ENCODE measurements at regions not wholly inside any gene's neighbourhood (a gene's known extent, or its start where the extent isn't known, plus 50 kb on each side); places are given as distances from the start of the nearest gene placed in this dataset.

DNA sequence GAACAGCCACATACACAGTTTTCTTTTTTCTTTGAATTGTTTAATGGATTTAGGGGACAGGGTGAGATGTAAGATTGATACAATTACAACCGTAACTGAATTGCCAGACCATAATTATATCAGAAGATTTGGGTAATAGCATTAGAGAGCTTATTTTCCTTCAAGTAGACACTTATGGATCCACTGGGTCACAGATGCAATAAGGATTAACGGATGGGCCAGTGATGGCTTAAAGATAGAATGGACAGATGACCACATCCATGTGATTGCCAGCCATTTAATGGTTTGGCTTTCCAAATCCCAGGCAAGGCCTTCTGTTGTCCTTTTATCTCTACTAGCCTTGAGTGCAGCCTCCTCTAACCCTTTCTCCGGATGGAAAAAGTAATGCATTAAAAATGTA is 94.7 kb upstream of the NUDT12 start:
- 83 to 88% (median 85%) methylated on average over 3 of the region's 3 CpGs for WGBS, 3 donors
- no peak for ATAC-seq

DNA sequence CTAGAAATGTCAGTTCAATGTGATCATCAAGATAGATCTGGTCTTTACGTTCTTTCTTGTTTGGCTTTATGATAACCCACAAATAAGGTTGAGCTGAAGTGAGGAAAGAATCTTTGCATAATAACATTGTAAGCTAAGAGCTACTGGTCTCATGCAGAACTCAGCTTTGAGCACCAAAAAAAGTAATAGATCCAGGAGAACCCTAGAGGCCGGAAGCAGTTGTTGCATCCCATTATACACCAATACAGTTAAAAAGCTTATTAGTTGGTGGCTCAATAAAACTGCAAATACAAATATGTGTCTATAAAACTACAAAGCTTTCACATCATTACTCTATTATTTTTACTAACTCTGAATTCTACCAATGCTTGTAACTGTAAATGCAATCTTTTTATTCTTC is 85.5 kb upstream of the NUDT12 start:
- TF ChIP-seq, protein P1, sequence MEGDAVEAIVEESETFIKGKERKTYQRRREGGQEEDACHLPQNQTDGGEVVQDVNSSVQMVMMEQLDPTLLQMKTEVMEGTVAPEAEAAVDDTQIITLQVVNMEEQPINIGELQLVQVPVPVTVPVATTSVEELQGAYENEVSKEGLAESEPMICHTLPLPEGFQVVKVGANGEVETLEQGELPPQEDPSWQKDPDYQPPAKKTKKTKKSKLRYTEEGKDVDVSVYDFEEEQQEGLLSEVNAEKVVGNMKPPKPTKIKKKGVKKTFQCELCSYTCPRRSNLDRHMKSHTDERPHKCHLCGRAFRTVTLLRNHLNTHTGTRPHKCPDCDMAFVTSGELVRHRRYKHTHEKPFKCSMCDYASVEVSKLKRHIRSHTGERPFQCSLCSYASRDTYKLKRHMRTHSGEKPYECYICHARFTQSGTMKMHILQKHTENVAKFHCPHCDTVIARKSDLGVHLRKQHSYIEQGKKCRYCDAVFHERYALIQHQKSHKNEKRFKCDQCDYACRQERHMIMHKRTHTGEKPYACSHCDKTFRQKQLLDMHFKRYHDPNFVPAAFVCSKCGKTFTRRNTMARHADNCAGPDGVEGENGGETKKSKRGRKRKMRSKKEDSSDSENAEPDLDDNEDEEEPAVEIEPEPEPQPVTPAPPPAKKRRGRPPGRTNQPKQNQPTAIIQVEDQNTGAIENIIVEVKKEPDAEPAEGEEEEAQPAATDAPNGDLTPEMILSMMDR (IDR thresholded peaks at IDR 0.05), result no peak
- Histone ChIP-seq H3K4me1 (no peaks in the 10 kb centered on the region), H3K9me3 (no peaks in the 10 kb centered on the region), H3K36me3 (ENCODE audit: insufficient read depth in 1 of 2, low read depth in 1 of 2) (no peaks in the 10 kb centered on the region), H3K27me3 (ENCODE audit: insufficient read depth in 3 of 3, low read length in 2 of 3) (no peaks in the 10 kb centered on the region), H3K4me3 (no peak overlapping the region), H3K27ac (no peak overlapping the region)
- DNase-seq (no peak), ATAC-seq (no peak)
- intact Hi-C loops (cut with DNase I), result no loop called here
- WGBS, 3 donors, result 89 to 94% (median 92%) methylated on average over 2 of the region's 2 CpGs

More for the DNA sequence above, 94.7 kb upstream of the NUDT12 start:
- no peak for DNase-seq
- intact Hi-C loops (cut with DNase I), result no loop called here
- no peaks in the 10 kb centered on the region for H3K9me3 ChIP-seq
- no peaks in the 10 kb centered on the region for H3K36me3 ChIP-seq (ENCODE audit: insufficient read depth in 1 of 2, low read depth in 1 of 2)
- H3K27ac ChIP-seq, result no peak overlapping the region
- H3K4me3 ChIP-seq, result no peak overlapping the region
- no peaks in the 10 kb centered on the region for H3K4me1 ChIP-seq
- H3K27me3 ChIP-seq (ENCODE audit: insufficient read depth in 3 of 3, low read length in 2 of 3), result no peaks in the 10 kb centered on the region
- TF ChIP-seq, protein P1 (IDR thresholded peaks at IDR 0.05), result no peak

DNA sequence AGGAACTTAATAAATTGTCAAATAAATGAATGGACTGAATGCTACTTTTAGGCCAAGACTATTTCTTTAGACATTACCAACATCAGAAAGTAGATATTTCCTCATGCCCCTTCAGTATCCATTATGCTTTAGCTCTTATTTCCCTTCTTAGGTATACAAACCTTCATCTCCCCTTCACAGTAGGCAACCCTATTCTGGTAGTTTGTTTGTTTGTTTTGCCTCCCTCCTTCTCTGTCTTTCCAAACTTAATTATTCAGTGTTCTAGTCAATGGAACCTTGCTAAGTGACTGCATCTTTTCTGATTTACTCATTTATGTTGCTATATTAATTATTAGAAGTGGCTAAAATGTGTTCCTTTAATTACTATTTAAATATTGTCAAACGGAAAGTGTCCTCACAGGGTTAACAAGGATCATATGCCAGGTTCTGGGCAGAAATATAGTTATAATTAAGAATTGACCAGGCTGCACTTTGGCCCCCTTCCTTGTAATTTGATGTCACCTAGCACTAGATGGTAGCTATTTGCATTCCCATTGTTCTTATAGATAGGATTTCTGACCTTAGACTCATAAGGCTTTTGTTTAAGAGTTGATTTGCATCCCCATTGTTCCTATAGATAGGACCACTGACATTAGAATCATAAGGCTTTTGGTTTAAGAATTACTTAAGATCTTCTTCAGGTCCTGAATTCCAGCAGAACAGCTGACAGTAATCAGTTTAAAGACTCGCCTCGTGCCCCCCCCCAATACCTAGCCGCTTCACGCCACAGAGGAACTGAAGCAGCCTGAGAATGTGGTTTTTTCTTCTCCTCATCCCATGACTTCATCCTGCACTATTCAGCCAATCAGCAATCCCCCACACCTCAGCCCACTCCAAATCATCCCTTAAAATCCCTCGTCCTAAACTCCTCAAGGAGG is 84.4 kb upstream of the NUDT12 start:
- Histone ChIP-seq H3K4me3 (no peak overlapping the region), H3K27ac (no peak overlapping the region), H3K4me1 (no peaks in the 10 kb centered on the region), H3K27me3 (ENCODE audit: insufficient read depth in 3 of 3, low read length in 2 of 3) (no peaks in the 10 kb centered on the region), H3K9me3 (no peaks in the 10 kb centered on the region), H3K36me3 (ENCODE audit: insufficient read depth in 1 of 2, low read depth in 1 of 2) (no peaks in the 10 kb centered on the region)
- ATAC-seq, result no peak
- intact Hi-C loops (cut with DNase I), result no loop called here
- 62 to 78% (median 65%) methylated on average over 6 of the region's 6 CpGs for WGBS, 3 donors
- TF ChIP-seq, protein P1 (IDR thresholded peaks at IDR 0.05), result no peak
- no peak for DNase-seq

DNA sequence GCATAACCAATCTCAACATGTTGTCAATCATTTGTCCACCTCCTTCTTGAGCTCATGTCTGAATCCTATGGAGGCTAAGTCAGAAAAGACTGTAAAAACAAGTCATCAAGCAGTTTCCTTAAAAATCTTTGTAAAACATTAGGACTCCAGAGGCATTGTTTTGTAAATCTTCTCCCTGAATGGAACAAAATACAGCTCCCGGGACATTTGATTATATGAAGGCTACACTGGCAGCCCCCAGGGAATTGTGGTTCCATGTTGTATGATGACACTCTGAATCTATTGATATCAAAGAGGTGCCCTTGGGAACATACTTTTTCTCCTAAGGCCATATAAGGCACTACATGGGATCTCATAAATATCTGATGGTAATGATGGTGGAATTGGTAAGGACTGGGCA is 83.2 kb upstream of the NUDT12 start:
- H3K36me3 ChIP-seq (ENCODE audit: insufficient read depth in 1 of 2, low read depth in 1 of 2), result no peaks in the 10 kb centered on the region
- TF ChIP-seq, protein P1 (IDR thresholded peaks at IDR 0.05), result no peak
- no peaks in the 10 kb centered on the region for H3K9me3 ChIP-seq
- H3K4me3 ChIP-seq, result no peak overlapping the region
- H3K4me1 ChIP-seq, result no peaks in the 10 kb centered on the region
- DNase-seq, result no peak
- intact Hi-C loops (cut with DNase I), result no loop called here
- WGBS, 3 donors, result 84 to 88% (median 84%) methylated on average over 1 of the region's 1 CpG
- no peak overlapping the region for H3K27ac ChIP-seq
- H3K27me3 ChIP-seq (ENCODE audit: insufficient read depth in 3 of 3, low read length in 2 of 3), result no peaks in the 10 kb centered on the region
- ATAC-seq, result no peak

DNA sequence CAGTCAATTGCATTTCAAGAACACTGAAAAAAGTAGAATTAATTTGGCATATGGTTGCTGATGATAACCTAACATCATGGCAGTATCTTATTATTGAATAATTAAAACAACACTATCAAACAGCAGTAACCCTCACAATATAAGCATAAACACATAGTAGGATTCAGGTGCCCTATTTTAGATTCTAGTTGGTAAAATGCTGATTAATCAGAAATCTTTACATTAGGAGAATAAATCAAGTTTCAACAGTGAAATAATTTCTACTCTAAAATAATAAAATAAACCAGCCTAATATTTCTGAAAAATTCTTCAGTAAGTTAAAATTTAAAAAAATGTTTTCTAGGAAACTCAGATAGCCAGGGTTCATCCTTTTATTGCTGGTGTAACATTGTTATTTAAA is 76.4 kb upstream of the NUDT12 start:
- H3K9me3 ChIP-seq, result no peaks in the 10 kb centered on the region
- no peak overlapping the region for H3K4me3 ChIP-seq
- intact Hi-C loops (cut with DNase I), result no loop called here
- ATAC-seq, result no peak
- DNase-seq, result no peak
- H3K4me1 ChIP-seq, result no peaks in the 10 kb centered on the region
- no peak overlapping the region for H3K27ac ChIP-seq
- no peaks in the 10 kb centered on the region for H3K36me3 ChIP-seq (ENCODE audit: insufficient read depth in 1 of 2, low read depth in 1 of 2)
- no peaks in the 10 kb centered on the region for H3K27me3 ChIP-seq (ENCODE audit: insufficient read depth in 3 of 3, low read length in 2 of 3)
- TF ChIP-seq, protein P1 (IDR thresholded peaks at IDR 0.05), result no peak
